ENCODE measurements at regions not wholly inside any gene's neighbourhood (a gene's known extent, or its start where the extent isn't known, plus 50 kb on each side); places are given as distances from the start of the nearest gene placed in this dataset.

DNA sequence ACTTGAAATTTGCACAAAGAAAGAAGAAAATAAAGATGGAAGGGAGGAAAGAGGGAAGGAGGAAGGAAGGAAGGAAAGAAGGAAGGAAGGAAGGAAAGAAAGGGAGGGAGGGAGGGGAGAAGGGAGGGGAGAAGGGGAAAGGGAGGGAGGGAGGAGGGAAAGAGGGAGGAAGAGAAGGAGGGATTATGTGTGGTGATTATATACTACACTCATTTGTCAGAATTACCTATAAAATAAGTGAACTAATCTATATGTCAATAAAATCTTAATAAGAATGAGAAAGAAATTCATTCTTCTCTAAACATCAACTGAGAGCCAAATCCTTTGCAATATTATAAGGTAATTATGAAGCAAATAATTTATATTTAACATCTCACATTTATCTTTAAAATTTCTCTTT lies 77.9 kb upstream of the TFAP2D start:
- no peaks in the 10 kb centered on the region for H4K20me1 ChIP-seq (ENCODE audit: control insufficient read depth, extremely low read depth, insufficient read depth, low read length)
- dilution Hi-C loops (cut with MboI; ENCODE audit: extremely low pct_ligation_motif_present, low sequenced_read_pairs) = no loop called here
- TF ChIP-seq, protein P1, sequence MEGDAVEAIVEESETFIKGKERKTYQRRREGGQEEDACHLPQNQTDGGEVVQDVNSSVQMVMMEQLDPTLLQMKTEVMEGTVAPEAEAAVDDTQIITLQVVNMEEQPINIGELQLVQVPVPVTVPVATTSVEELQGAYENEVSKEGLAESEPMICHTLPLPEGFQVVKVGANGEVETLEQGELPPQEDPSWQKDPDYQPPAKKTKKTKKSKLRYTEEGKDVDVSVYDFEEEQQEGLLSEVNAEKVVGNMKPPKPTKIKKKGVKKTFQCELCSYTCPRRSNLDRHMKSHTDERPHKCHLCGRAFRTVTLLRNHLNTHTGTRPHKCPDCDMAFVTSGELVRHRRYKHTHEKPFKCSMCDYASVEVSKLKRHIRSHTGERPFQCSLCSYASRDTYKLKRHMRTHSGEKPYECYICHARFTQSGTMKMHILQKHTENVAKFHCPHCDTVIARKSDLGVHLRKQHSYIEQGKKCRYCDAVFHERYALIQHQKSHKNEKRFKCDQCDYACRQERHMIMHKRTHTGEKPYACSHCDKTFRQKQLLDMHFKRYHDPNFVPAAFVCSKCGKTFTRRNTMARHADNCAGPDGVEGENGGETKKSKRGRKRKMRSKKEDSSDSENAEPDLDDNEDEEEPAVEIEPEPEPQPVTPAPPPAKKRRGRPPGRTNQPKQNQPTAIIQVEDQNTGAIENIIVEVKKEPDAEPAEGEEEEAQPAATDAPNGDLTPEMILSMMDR (optimal IDR thresholded peaks at IDR 0.05 in 1 of 3, IDR thresholded peaks at IDR 0.05 in 1 of 3, conservative IDR thresholded peaks at IDR 0.05 in 1 of 3; ENCODE audit: extremely low read depth in 1 of 3, insufficient read depth in 2 of 3, low read length in 3 of 3) = no peak
- TF ChIP-seq EZH2 (IDR thresholded peaks at IDR 0.05; ENCODE audit: low read length) = no peak
- FAIRE-seq = no peak
- H3K4me1 ChIP-seq (ENCODE audit: control insufficient read depth, extremely low read depth, insufficient read depth, low read length) = no peaks in the 10 kb centered on the region
- no peak overlapping the region for H2AFZ ChIP-seq (ENCODE audit: control insufficient read depth, low read length)
- H3K79me2 ChIP-seq (ENCODE audit: control insufficient read depth, insufficient read depth, low read length) = no peaks in the 10 kb centered on the region
- H3K4me3 ChIP-seq (ENCODE audit: control insufficient read depth in 2 of 3, extremely low read depth in 1 of 3, insufficient read depth in 2 of 3, low read depth in 1 of 3, low read length in 3 of 3) = no peak overlapping the region
- no peaks in the 10 kb centered on the region for H3K9me3 ChIP-seq (ENCODE audit: control insufficient read depth, low read depth, low read length)
- no peaks in the 10 kb centered on the region for H3K27me3 ChIP-seq (ENCODE audit: control insufficient read depth, extremely low read depth, insufficient read depth, low read length)
- H3K27ac ChIP-seq (ENCODE audit: control insufficient read depth, insufficient read depth, low read length) = no peak overlapping the region
- H3K9ac ChIP-seq (ENCODE audit: control insufficient read depth, extremely low read depth, insufficient read depth, low read length) = no peak overlapping the region
- no peaks in the 10 kb centered on the region for H3K36me3 ChIP-seq (ENCODE audit: control insufficient read depth in 2 of 2, extremely low read depth in 1 of 2, insufficient read depth in 2 of 2, low read length in 2 of 2)
- H3K9me1 ChIP-seq (ENCODE audit: control insufficient read depth, extremely low read depth, insufficient read depth, low read length) = no peaks in the 10 kb centered on the region
- H3K4me2 ChIP-seq (ENCODE audit: control insufficient read depth, extremely low read depth, insufficient read depth, low read depth, low read length) = no peak overlapping the region
- no peak for DNase-seq (ENCODE audit: low read depth, low spot score)

DNA sequence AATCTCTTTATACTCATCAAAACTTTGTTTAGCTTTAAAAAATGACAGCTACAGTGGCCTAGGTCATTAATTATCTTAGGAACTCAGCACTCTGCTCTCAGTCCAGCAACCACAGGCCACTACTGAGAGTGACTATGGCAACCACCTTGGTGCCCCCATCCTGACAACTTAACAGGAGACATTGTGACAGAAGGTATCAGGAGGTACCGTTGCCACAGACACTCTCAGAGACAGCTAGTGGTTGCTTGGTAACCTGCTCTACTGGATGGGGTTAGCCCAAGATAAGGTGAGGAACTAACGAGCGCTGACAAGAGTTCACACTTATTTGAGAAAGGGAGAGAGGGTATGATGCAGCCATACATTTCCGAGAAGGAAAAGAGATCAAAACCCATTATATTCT lies 76.1 kb upstream of the TFAP2D start:
- DNase-seq (ENCODE audit: low read depth, low spot score) = no peak
- FAIRE-seq = no peak
- H3K79me2 ChIP-seq (ENCODE audit: control insufficient read depth, insufficient read depth, low read length) = no peaks in the 10 kb centered on the region
- no peaks in the 10 kb centered on the region for H3K27me3 ChIP-seq (ENCODE audit: control insufficient read depth, extremely low read depth, insufficient read depth, low read length)
- H2AFZ ChIP-seq (ENCODE audit: control insufficient read depth, low read length) = no peak overlapping the region
- TF ChIP-seq, protein P1 (optimal IDR thresholded peaks at IDR 0.05 in 1 of 3, IDR thresholded peaks at IDR 0.05 in 1 of 3, conservative IDR thresholded peaks at IDR 0.05 in 1 of 3; ENCODE audit: extremely low read depth in 1 of 3, insufficient read depth in 2 of 3, low read length in 3 of 3) = no peak
- TF ChIP-seq EZH2 (IDR thresholded peaks at IDR 0.05; ENCODE audit: low read length) = no peak
- dilution Hi-C loops (cut with MboI; ENCODE audit: extremely low pct_ligation_motif_present, low sequenced_read_pairs) = no loop called here
- H3K4me3 ChIP-seq (ENCODE audit: control insufficient read depth in 2 of 3, extremely low read depth in 1 of 3, insufficient read depth in 2 of 3, low read depth in 1 of 3, low read length in 3 of 3) = no peak overlapping the region
- H3K9ac ChIP-seq (ENCODE audit: control insufficient read depth, extremely low read depth, insufficient read depth, low read length) = no peak overlapping the region
- H3K36me3 ChIP-seq (ENCODE audit: control insufficient read depth in 2 of 2, extremely low read depth in 1 of 2, insufficient read depth in 2 of 2, low read length in 2 of 2) = no peaks in the 10 kb centered on the region
- H3K27ac ChIP-seq (ENCODE audit: control insufficient read depth, insufficient read depth, low read length) = no peak overlapping the region
- no peaks in the 10 kb centered on the region for H3K9me3 ChIP-seq (ENCODE audit: control insufficient read depth, low read depth, low read length)
- no peaks in the 10 kb centered on the region for H4K20me1 ChIP-seq (ENCODE audit: control insufficient read depth, extremely low read depth, insufficient read depth, low read length)
- H3K4me1 ChIP-seq (ENCODE audit: control insufficient read depth, extremely low read depth, insufficient read depth, low read length) = no peaks in the 10 kb centered on the region
- no peaks in the 10 kb centered on the region for H3K9me1 ChIP-seq (ENCODE audit: control insufficient read depth, extremely low read depth, insufficient read depth, low read length)
- H3K4me2 ChIP-seq (ENCODE audit: control insufficient read depth, extremely low read depth, insufficient read depth, low read depth, low read length) = no peak overlapping the region

Data from keratinocyte (primary cell).